HUES48 (cell line): ENCODE measurements at regions not wholly inside any gene's neighbourhood (a gene's known extent, or its start where the extent isn't known, plus 50 kb on each side); places are given as distances from the start of the nearest gene placed in this dataset.
"Not testable (repeated sequence)": the region's sequence is repeated elsewhere in the genome, so short reads cannot be mapped to it uniquely, and the experiment has no call there.

Source experiments
- H3K27ac ChIP-seq: one replicate; pipeline ENCODE4 v1.7.0; 2013; ENCODE audit warnings: low read depth, low read length, inconsistent platforms
- H3K27me3 ChIP-seq: 2 replicates; pipeline ENCODE4 v1.6.1; 2013; ENCODE audit warnings: mild to moderate bottlenecking, low read length; ENCODE audit not compliant: control insufficient read depth, insufficient read depth
- H3K36me3 ChIP-seq: 2 replicates; pipeline ENCODE4 v1.6.1; 2013; ENCODE audit warnings: low read length; ENCODE audit not compliant: control insufficient read depth, insufficient read depth
- H3K4me1 ChIP-seq: 2 replicates; pipeline ENCODE4 v1.6.1; 2013; ENCODE audit warnings: mild to moderate bottlenecking, low read length; ENCODE audit not compliant: control insufficient read depth, insufficient read depth
- H3K4me3 ChIP-seq: 2 replicates; pipeline ENCODE4 v1.5.1; 2013; ENCODE audit warnings: mild to moderate bottlenecking, low read depth, low read length
- H3K9ac ChIP-seq: 2 replicates; pipeline ENCODE4 v1.6.1; 2013; ENCODE audit warnings: mild to moderate bottlenecking, low read depth, low read length, moderate library complexity
- H3K9me3 ChIP-seq: 2 replicates; pipeline ENCODE4 v1.6.1; 2013; ENCODE audit warnings: low read length; ENCODE audit not compliant: control insufficient read depth, insufficient read depth

DNA sequence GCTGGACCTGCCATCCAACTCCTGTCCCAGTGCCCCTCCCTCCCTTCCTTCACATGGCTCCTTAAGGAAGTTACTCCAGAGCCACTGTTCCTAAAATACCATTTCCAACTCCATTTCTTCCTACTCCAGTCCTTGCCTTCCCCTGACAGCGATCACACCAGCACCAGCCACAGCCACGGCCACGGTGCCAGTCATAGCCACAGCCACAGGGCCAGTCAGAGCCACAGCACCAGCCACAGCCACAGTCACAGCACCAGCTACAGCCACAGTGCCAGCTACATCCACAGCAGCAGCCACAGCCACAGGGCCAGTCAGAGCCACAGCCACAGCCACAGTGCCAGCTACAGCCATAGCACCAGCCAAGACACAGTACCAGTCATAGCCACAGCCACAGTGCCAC, 110.7 kb upstream of the IRX2 start:
- not testable (repeated sequence) for H3K4me1 ChIP-seq, H3K4me3 ChIP-seq, H3K36me3 ChIP-seq, H3K27me3 ChIP-seq, H3K27ac ChIP-seq, H3K9ac ChIP-seq, H3K9me3 ChIP-seq

DNA sequence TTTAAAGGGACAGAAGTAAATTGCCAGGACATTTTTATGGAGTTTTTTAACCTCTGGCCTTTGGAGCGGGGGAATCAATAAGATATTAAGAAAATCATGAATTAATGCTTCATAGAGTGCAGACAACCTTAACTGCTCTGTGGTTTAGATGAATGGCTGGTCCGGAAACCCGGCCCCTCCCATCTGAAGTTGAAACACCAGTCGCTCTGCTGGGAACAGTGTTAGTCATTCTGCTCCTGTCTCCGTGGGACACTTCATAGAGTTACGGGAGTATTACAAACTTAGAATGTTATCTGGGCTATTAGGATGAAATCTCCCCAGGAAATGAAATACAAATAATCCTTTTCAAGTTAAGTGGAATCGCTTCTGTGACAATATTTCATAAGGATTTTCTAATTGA, 110.1 kb upstream of the IRX2 start:
- H3K9ac ChIP-seq: no peak overlapping the region
- H3K4me3 ChIP-seq: no peak overlapping the region
- H3K36me3 ChIP-seq: no peaks in the 10 kb centered on the region
- H3K27me3 ChIP-seq: no peaks in the 10 kb centered on the region
- H3K4me1 ChIP-seq: no peaks in the 10 kb centered on the region
- H3K27ac ChIP-seq: no peak overlapping the region
- H3K9me3 ChIP-seq: no peaks in the 10 kb centered on the region

DNA sequence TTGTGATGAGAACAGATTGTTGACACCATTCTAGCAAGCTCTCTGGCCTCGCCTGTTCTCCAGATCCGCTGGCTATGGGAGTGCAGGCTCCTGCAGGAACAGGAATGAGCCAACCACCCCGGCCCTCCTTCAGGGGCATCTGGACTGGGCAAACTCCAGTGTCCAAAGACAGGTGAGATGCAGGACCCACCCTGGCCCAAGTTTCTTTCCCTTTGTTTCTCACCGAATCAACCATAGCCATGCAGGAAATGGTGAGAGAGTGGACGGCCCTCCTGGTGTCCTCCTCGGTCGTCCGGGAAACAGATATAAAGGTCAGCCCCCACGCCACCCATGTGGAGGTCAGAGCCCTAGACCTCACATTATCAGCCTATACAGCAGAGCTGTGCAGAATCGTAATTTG, 108.6 kb upstream of the IRX2 start:
- H3K4me3 ChIP-seq: no peak overlapping the region
- no peak overlapping the region for H3K27ac ChIP-seq
- no peaks in the 10 kb centered on the region for H3K36me3 ChIP-seq
- no peaks in the 10 kb centered on the region for H3K27me3 ChIP-seq
- H3K9me3 ChIP-seq: no peaks in the 10 kb centered on the region
- H3K4me1 ChIP-seq: no peaks in the 10 kb centered on the region
- no peak overlapping the region for H3K9ac ChIP-seq

DNA sequence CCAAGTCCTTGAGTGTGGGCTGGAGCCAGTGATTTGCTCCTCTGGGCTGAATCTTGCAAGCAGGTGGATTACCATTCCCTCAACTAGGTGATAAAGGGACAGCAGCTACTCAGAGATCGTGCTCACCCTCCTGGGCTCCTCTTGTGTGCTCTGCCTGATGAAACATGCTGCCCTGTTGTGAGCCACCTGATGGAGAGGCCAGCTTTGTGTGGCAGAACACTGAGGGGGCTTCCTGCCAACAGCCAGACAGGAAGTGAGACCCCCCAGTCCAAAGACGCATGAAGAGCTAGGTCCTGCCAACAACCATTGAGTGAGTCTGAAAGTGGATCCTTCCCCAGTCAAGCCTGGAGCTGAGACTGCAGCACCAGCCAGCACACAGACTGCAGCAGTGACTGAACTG, 106.4 kb upstream of the IRX2 start:
- no peaks in the 10 kb centered on the region for H3K27me3 ChIP-seq
- H3K9ac ChIP-seq: no peak overlapping the region
- H3K9me3 ChIP-seq: no peaks in the 10 kb centered on the region
- no peaks in the 10 kb centered on the region for H3K4me1 ChIP-seq
- H3K27ac ChIP-seq: no peak overlapping the region
- no peak overlapping the region for H3K4me3 ChIP-seq
- no peaks in the 10 kb centered on the region for H3K36me3 ChIP-seq

DNA sequence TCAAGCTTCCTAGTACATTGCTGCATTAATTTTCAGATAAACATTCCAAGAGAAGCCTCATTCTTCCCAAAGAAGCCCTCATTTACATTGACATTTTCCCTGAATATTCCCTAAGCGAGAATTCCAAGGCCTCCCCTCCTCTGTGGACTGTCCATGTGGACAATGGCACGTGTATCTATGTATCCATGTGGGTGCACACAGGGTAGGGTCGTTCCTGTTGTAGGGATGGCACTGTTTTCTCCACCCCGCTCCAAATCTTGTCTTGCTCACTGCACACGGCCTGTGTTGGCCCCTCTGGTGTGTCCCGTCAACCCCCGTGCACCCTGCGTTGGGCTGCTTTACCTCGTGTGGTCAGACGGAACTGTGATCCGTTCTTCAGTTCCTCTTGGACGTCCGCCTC, 104.7 kb upstream of the IRX2 start:
- Histone ChIP-seq H3K27me3 (no peaks in the 10 kb centered on the region), H3K27ac (no peak overlapping the region), H3K4me1 (no peaks in the 10 kb centered on the region), H3K9ac (no peak overlapping the region), H3K4me3 (no peak overlapping the region), H3K36me3 (no peaks in the 10 kb centered on the region), H3K9me3 (no peaks in the 10 kb centered on the region)

DNA sequence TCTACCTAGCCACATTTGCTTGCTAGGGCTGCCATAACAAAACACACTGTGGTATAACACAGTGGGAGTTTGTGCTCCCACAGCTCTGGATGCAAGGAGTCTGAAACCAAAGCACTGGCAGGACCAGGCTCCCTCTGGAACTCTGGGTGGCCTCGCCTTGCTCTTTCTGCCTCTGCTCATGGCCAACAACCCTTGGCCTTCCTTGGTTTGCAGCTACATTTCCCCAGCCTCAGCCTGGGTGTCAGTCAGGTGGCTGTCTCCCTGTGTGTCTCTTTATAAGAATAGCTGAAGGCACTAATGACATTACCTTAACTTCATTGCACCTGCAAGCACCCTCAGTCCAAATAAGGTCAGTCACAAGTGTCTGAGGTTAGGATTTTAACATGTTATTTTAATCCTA, 101.0 kb upstream of the IRX2 start:
- H3K4me1 ChIP-seq: no peaks in the 10 kb centered on the region
- H3K9me3 ChIP-seq: no peaks in the 10 kb centered on the region
- no peak overlapping the region for H3K27ac ChIP-seq
- H3K9ac ChIP-seq: no peak overlapping the region
- no peaks in the 10 kb centered on the region for H3K36me3 ChIP-seq
- no peak overlapping the region for H3K4me3 ChIP-seq
- no peaks in the 10 kb centered on the region for H3K27me3 ChIP-seq

DNA sequence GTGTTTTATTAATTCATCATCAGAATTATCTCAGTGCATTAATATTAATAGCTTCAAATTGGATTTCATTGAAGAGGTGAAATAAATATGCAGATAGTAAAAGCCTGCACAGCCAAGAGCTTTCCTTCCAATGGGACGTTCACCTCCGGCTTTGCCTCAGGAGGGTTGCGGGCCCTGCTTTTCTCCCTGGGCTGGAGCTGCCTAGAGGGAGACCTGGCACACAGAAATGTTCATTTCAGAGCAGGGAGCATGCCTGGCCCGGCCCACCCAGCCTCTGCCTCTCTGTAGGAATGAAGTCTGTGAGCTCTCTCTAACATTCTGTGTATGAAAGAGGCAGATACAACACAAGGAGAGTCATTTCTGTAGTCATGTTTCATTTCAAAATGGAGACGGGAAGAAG, 100.4 kb upstream of the IRX2 start:
- Histone ChIP-seq H3K9ac (no peak overlapping the region), H3K4me1 (no peaks in the 10 kb centered on the region), H3K4me3 (no peak overlapping the region), H3K36me3 (no peaks in the 10 kb centered on the region), H3K27ac (no peak overlapping the region), H3K27me3 (no peaks in the 10 kb centered on the region), H3K9me3 (no peaks in the 10 kb centered on the region)

DNA sequence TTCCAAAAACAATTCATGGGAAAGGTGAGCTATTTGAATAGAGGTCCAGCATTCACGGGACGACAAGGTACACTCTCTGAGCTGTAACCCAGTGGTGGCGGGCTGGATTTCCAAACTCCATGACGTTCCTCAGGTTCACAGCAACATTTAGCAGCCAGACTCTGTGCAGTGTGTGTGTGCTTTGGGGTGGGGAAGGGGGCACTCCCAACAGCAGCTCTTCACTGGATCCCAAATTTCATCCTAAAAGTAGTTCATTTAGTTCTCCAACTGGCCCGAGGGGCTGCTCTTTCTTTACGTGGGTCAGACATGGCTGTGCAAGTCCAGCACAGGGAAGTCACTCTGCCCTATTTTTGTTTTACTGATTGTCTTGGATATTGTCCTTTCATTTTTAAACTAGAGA, 98.0 kb upstream of the IRX2 start:
- no peaks in the 10 kb centered on the region for H3K36me3 ChIP-seq
- H3K27ac ChIP-seq: no peak overlapping the region
- H3K9ac ChIP-seq: no peak overlapping the region
- no peaks in the 10 kb centered on the region for H3K9me3 ChIP-seq
- H3K4me1 ChIP-seq: no peaks in the 10 kb centered on the region
- H3K4me3 ChIP-seq: no peak overlapping the region
- H3K27me3 ChIP-seq: no peaks in the 10 kb centered on the region

DNA sequence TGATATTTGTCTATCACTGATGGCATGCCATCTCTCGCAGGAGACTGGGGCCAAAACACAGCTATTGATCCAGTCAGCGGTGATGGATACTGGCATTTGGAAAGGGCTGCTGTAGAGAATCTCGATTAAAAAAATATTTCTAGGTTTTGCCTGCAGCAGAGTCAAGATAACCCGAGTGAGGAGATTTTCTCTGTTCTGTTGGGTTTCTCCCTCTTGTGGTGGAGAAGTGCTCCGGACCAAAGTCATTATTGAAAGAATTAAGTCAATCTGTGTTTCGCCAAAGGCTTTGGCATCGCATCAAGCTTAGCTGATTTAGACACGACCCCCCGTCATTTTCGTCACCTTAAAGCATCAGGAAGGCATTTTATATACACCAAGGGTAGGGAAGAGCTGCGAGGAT, 97.1 kb upstream of the IRX2 start:
- Histone ChIP-seq H3K27ac (no peak overlapping the region), H3K4me3 (no peak overlapping the region), H3K4me1 (no peaks in the 10 kb centered on the region), H3K27me3 (no peaks in the 10 kb centered on the region), H3K36me3 (no peaks in the 10 kb centered on the region), H3K9ac (no peak overlapping the region), H3K9me3 (no peaks in the 10 kb centered on the region)

DNA sequence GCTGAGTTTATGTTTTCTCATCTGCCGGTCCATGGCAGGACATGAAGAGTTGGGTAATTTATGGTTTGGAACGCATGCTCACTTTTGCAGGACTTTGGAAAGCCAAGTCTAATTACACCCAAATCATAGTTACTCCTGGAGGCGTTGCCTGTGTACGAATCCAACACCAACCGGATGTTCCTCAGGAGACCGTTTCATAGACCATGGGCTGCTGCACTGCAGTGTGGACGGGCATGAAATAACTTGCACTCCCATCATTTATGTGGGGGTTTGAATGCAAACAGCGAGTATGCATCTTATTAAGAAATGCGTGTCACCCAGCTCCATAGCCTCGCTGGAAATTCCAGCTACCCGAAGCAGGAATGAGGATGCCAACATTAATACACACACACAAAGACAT, 96.1 kb upstream of the IRX2 start:
- no peak overlapping the region for H3K4me3 ChIP-seq
- no peaks in the 10 kb centered on the region for H3K4me1 ChIP-seq
- H3K9me3 ChIP-seq: no peaks in the 10 kb centered on the region
- no peaks in the 10 kb centered on the region for H3K27me3 ChIP-seq
- no peak overlapping the region for H3K9ac ChIP-seq
- no peak overlapping the region for H3K27ac ChIP-seq
- no peaks in the 10 kb centered on the region for H3K36me3 ChIP-seq

DNA sequence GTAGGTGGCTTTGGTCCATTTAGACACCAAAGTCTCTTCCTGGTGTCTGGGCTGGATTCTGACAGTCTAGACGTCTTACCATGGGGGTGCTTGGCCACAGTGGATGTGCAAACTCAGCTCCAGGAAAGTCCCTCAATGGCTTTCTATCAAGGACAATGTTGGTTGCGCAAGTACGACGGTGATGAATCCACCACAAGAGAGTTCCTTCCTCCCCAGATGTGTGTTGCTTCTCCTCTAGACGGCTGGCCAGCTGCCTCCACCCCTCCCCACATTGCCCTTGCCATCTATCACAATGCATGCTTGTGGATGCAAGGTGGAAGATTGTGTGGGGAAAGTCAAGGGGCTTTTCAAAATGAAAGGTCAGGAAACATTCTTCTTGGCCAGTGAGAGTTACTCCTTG, 89.7 kb upstream of the IRX2 start:
- Histone ChIP-seq H3K9ac (no peak overlapping the region), H3K36me3 (no peaks in the 10 kb centered on the region), H3K4me3 (no peak overlapping the region), H3K27ac (no peak overlapping the region), H3K9me3 (no peaks in the 10 kb centered on the region), H3K27me3 (no peaks in the 10 kb centered on the region), H3K4me1 (no peaks in the 10 kb centered on the region)

DNA sequence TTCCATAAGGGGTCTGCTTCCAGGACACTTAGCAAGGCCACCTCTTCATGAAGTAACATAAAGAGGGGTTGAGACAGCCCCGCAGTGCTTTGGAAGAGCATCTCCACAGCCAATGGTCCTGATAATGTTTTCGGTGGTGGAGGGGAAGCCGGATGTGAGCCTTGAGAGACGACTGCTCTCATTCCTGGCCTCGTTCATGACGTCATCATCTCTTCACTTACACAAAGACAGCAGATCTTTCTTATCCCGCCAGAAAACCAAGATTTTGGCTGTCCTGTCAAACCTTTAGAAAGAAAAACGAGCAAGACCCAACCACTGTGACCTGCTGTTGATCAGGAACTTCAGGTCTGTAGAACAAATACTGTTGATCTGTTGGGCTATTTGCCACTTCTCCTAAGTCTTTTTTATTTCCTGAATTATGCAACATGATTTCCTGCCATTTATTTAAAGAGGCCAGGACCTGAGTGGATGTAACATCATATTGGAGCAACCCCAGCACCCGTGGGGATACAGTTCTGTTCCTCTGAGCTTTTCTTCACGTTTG, 89.0 kb upstream of the IRX2 start:
- Histone ChIP-seq H3K9ac (no peak overlapping the region), H3K27me3 (no peaks in the 10 kb centered on the region), H3K9me3 (no peaks in the 10 kb centered on the region), H3K4me1 (no peaks in the 10 kb centered on the region), H3K36me3 (no peaks in the 10 kb centered on the region), H3K27ac (no peak overlapping the region), H3K4me3 (no peak overlapping the region)
